ENCODE measurements at regions not wholly inside any gene's neighbourhood (a gene's known extent, or its start where the extent isn't known, plus 50 kb on each side); places are given as distances from the start of the nearest gene placed in this dataset.

DNA sequence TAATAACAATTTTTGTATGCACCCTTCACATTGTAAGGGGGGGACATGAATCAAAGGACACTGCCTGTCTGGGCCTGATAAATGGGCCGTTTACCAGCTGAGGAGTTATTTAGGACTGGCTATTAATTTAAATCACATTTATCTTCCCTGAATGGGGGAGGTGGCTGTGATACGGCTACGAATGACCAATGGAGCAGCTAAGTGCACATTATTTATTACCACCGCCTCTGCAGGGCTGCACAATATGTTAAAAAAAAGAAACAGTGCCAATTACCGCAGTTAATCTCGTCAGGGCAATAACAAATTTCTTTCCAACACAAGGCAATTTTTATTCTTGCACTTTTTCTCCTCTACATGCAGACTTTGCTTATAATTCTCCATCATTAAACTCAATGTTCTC lies 318.4 kb downstream of the IRX2 start:
- TF ChIP-seq EP300 (IDR thresholded peaks at IDR 0.05; ENCODE audit: borderline replicate concordance in 1 of 2, low read depth in 2 of 2, low read length in 2 of 2) (no peak), POLR2A (IDR thresholded peaks at IDR 0.05; ENCODE audit: control extremely low read depth in 1 of 2, low read depth in 2 of 2, low read length in 2 of 2) (no peak), KDM1A (IDR thresholded peaks at IDR 0.05; ENCODE audit: borderline replicate concordance, low read length) (no peak), TAF1 (IDR thresholded peaks at IDR 0.05; ENCODE audit: low read depth, low read length) (no peak), ZNF274 (IDR thresholded peaks at IDR 0.05; ENCODE audit: borderline replicate concordance, extremely low read depth, low read length) (no peak), GTF2F1 (IDR thresholded peaks at IDR 0.05; ENCODE audit: borderline replicate concordance, low read depth, low read length) (no peak), JUND (IDR thresholded peaks at IDR 0.05; ENCODE audit: low read length) (no peak), TEAD4 (IDR thresholded peaks at IDR 0.05; ENCODE audit: low read depth, low read length) (no peak), RNF2 (IDR thresholded peaks at IDR 0.05; ENCODE audit: borderline replicate concordance, low read depth, low read length, missing control alignments, poor library complexity, severe bottlenecking) (no peak)
- TF ChIP-seq, protein P1, sequence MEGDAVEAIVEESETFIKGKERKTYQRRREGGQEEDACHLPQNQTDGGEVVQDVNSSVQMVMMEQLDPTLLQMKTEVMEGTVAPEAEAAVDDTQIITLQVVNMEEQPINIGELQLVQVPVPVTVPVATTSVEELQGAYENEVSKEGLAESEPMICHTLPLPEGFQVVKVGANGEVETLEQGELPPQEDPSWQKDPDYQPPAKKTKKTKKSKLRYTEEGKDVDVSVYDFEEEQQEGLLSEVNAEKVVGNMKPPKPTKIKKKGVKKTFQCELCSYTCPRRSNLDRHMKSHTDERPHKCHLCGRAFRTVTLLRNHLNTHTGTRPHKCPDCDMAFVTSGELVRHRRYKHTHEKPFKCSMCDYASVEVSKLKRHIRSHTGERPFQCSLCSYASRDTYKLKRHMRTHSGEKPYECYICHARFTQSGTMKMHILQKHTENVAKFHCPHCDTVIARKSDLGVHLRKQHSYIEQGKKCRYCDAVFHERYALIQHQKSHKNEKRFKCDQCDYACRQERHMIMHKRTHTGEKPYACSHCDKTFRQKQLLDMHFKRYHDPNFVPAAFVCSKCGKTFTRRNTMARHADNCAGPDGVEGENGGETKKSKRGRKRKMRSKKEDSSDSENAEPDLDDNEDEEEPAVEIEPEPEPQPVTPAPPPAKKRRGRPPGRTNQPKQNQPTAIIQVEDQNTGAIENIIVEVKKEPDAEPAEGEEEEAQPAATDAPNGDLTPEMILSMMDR (IDR thresholded peaks at IDR 0.05; ENCODE audit: control extremely low read depth in 1 of 3, insufficient read depth in 1 of 3, low read depth in 1 of 3, low read length in 3 of 3) = no peak
- TF ChIP-seq, protein P2, sequence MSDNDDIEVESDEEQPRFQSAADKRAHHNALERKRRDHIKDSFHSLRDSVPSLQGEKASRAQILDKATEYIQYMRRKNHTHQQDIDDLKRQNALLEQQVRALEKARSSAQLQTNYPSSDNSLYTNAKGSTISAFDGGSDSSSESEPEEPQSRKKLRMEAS (IDR thresholded peaks at IDR 0.05) = no peak

Measured in H1 (cell line).